ENCODE measurements at regions not wholly inside any gene's neighbourhood (a gene's known extent, or its start where the extent isn't known, plus 50 kb on each side); places are given as distances from the start of the nearest gene placed in this dataset.

DNA sequence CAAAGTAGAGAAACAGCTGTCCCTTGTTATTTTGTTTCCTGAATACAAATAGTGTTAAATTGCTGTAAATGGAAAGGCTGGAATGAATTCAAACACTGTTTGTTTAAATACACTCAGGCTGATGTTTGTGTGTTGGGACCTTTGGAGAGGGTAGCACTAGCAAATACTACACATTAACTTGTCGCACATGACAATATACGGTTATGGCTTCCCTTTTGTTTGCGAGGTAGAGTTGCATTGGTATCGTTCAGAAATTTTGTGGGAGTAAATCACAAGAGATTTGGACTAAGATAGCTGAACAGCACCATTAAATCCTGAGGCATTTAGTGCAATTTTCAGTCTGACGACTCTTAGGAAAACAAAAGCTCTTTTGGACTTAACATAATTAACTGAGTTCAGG, 213.0 kb upstream of the ROBO2 start:
- Histone ChIP-seq H3K4me2 (no peak overlapping the region), H3K79me2 (ENCODE audit: insufficient read depth) (no peaks in the 10 kb centered on the region), H3K27ac (ENCODE audit: low read depth in 2 of 2, low read length in 1 of 2) (peak overlapping the region in 1 of 2 experiments; percentile 58; a peak in 2 of 4 replicates), H4K20me1 (ENCODE audit: insufficient read depth) (no peaks in the 10 kb centered on the region), H3K4me1 (ENCODE audit: control insufficient read depth in 1 of 2, insufficient read depth in 2 of 2, low read depth in 1 of 2, low read length in 1 of 2) (no peaks in the 10 kb centered on the region; a peak in 2 of 4 replicates), H3K9ac (no peak overlapping the region), H3F3A (replicated peaks; ENCODE audit: insufficient read depth) (no peaks in the 10 kb centered on the region), H2AFZ (ENCODE audit: low read depth) (no peak overlapping the region), H3K27me3 (ENCODE audit: insufficient read depth) (no peaks in the 10 kb centered on the region), H3K9me3 (no peaks in the 10 kb centered on the region), H3K9me2 (no peaks in the 10 kb centered on the region), H3K4me3 (ENCODE audit: low read depth in 2 of 2, low read length in 1 of 2) (no peak overlapping the region), H3K36me3 (replicated peaks in 1 of 2; ENCODE audit: control insufficient read depth in 1 of 2, insufficient read depth in 2 of 2, low read length in 1 of 2) (no peaks in the 10 kb centered on the region)
- POLR2A ChIA-PET = no interaction called here
- DNase-seq = no peak
- WGBS (ENCODE audit: low lambda C conversion rate) = 13% methylated on average over 5 of the region's 5 CpGs
- CTCF ChIA-PET = no interaction called here
- TF ChIP-seq ELF1 (IDR thresholded peaks at IDR 0.05) (no peak), CHD2 (IDR thresholded peaks at IDR 0.05; ENCODE audit: low read length, partially characterized antibody) (no peak), SMC3 (IDR thresholded peaks at IDR 0.05; ENCODE audit: low read depth, low read length) (no peak), SIN3A (IDR thresholded peaks at IDR 0.05; ENCODE audit: borderline replicate concordance, low read depth, low read length) (no peak), RAD21 (IDR thresholded peaks at IDR 0.05; ENCODE audit: low read length) (no peak), NFIC (IDR thresholded peaks at IDR 0.05; ENCODE audit: borderline replicate concordance) (no peak), MEF2A (IDR thresholded peaks at IDR 0.05; ENCODE audit: borderline replicate concordance, low read depth) (no peak)
- TF ChIP-seq, protein P1, sequence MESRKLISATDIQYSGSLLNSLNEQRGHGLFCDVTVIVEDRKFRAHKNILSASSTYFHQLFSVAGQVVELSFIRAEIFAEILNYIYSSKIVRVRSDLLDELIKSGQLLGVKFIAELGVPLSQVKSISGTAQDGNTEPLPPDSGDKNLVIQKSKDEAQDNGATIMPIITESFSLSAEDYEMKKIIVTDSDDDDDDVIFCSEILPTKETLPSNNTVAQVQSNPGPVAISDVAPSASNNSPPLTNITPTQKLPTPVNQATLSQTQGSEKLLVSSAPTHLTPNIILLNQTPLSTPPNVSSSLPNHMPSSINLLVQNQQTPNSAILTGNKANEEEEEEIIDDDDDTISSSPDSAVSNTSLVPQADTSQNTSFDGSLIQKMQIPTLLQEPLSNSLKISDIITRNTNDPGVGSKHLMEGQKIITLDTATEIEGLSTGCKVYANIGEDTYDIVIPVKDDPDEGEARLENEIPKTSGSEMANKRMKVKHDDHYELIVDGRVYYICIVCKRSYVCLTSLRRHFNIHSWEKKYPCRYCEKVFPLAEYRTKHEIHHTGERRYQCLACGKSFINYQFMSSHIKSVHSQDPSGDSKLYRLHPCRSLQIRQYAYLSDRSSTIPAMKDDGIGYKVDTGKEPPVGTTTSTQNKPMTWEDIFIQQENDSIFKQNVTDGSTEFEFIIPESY (IDR thresholded peaks at IDR 0.05; ENCODE audit: borderline replicate concordance, low read depth) = no peak
- TF ChIP-seq, protein P2, sequence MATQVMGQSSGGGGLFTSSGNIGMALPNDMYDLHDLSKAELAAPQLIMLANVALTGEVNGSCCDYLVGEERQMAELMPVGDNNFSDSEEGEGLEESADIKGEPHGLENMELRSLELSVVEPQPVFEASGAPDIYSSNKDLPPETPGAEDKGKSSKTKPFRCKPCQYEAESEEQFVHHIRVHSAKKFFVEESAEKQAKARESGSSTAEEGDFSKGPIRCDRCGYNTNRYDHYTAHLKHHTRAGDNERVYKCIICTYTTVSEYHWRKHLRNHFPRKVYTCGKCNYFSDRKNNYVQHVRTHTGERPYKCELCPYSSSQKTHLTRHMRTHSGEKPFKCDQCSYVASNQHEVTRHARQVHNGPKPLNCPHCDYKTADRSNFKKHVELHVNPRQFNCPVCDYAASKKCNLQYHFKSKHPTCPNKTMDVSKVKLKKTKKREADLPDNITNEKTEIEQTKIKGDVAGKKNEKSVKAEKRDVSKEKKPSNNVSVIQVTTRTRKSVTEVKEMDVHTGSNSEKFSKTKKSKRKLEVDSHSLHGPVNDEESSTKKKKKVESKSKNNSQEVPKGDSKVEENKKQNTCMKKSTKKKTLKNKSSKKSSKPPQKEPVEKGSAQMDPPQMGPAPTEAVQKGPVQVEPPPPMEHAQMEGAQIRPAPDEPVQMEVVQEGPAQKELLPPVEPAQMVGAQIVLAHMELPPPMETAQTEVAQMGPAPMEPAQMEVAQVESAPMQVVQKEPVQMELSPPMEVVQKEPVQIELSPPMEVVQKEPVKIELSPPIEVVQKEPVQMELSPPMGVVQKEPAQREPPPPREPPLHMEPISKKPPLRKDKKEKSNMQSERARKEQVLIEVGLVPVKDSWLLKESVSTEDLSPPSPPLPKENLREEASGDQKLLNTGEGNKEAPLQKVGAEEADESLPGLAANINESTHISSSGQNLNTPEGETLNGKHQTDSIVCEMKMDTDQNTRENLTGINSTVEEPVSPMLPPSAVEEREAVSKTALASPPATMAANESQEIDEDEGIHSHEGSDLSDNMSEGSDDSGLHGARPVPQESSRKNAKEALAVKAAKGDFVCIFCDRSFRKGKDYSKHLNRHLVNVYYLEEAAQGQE (IDR thresholded peaks at IDR 0.05; ENCODE audit: low read depth, low read length) = no peak
- TF ChIP-seq, protein P3, sequence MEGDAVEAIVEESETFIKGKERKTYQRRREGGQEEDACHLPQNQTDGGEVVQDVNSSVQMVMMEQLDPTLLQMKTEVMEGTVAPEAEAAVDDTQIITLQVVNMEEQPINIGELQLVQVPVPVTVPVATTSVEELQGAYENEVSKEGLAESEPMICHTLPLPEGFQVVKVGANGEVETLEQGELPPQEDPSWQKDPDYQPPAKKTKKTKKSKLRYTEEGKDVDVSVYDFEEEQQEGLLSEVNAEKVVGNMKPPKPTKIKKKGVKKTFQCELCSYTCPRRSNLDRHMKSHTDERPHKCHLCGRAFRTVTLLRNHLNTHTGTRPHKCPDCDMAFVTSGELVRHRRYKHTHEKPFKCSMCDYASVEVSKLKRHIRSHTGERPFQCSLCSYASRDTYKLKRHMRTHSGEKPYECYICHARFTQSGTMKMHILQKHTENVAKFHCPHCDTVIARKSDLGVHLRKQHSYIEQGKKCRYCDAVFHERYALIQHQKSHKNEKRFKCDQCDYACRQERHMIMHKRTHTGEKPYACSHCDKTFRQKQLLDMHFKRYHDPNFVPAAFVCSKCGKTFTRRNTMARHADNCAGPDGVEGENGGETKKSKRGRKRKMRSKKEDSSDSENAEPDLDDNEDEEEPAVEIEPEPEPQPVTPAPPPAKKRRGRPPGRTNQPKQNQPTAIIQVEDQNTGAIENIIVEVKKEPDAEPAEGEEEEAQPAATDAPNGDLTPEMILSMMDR (IDR thresholded peaks at IDR 0.05) = no peak
